Retina (tissue), 1 donor: ENCODE measurements at regions not wholly inside any gene's neighbourhood (a gene's known extent, or its start where the extent isn't known, plus 50 kb on each side); places are given as distances from the start of the nearest gene placed in this dataset.
"Not testable (repeated sequence)": the region's sequence is repeated elsewhere in the genome, so short reads cannot be mapped to it uniquely, and the experiment has no call there.

ENCODE experiments used
- DNase-seq: peaks from one replicate; pipeline ENCODE4 v3.0.0-alpha.2; 2016

GRCh38 chr5:152711801-152712388 is 306.8 kb upstream of the NMUR2 start:
- DNase-seq = no peak

GRCh38 chr5:152717393-152717792 is 312.3 kb upstream of the NMUR2 start:
- DNase-seq = no peak

GRCh38 chr5:152723482-152723881 is 318.4 kb upstream of the NMUR2 start:
- no peak for DNase-seq

GRCh38 chr5:152730176-152730575 is 325.1 kb upstream of the NMUR2 start:
- no peak for DNase-seq

GRCh38 chr5:152736906-152737305 is 331.8 kb upstream of the NMUR2 start:
- no peak for DNase-seq

- DNase-seq = no peak
Observed at GRCh38 chr5:152739916-152740315, 334.8 kb upstream of the NMUR2 start.

- DNase-seq = not testable (repeated sequence)
Observed at GRCh38 chr5:152741126-152741525, 336.0 kb upstream of the NMUR2 start.

GRCh38 chr5:152787709-152788217 is 382.7 kb upstream of the NMUR2 start:
- DNase-seq = not testable (repeated sequence)

- no peak for DNase-seq
Observed at GRCh38 chr5:152801886-152802285, 396.8 kb upstream of the NMUR2 start.

GRCh38 chr5:152804179-152804578 is 399.1 kb upstream of the NMUR2 start:
- no peak for DNase-seq

GRCh38 chr5:152811988-152812387 is 406.9 kb upstream of the NMUR2 start:
- no peak for DNase-seq

GRCh38 chr5:152813526-152813925 is 408.4 kb upstream of the NMUR2 start:
- DNase-seq = no peak

- DNase-seq = no peak
Observed at GRCh38 chr5:152819891-152820290, 414.8 kb upstream of the NMUR2 start.

GRCh38 chr5:152824316-152824715 is 419.2 kb upstream of the NMUR2 start:
- no peak for DNase-seq

- no peak for DNase-seq
Observed at GRCh38 chr5:152838241-152838786, 433.2 kb upstream of the NMUR2 start.

GRCh38 chr5:152844713-152845112 is 439.6 kb upstream of the NMUR2 start:
- no peak for DNase-seq

GRCh38 chr5:152853361-152853760 is 448.3 kb upstream of the NMUR2 start:
- DNase-seq = no peak

GRCh38 chr5:152855441-152855840 is 450.4 kb upstream of the NMUR2 start:
- no peak for DNase-seq

GRCh38 chr5:152861231-152861630 is 456.2 kb upstream of the NMUR2 start:
- no peak for DNase-seq

- DNase-seq = no peak
Observed at GRCh38 chr5:152864447-152864846, 459.4 kb upstream of the NMUR2 start.

- no peak for DNase-seq
Observed at GRCh38 chr5:152864991-152865390, 459.9 kb upstream of the NMUR2 start.

GRCh38 chr5:152869971-152870370 is 464.9 kb upstream of the NMUR2 start:
- DNase-seq = no peak

- DNase-seq = no peak
Observed at GRCh38 chr5:152882621-152883020, 477.5 kb upstream of the NMUR2 start.

GRCh38 chr5:152883066-152883775 is 478.1 kb upstream of the NMUR2 start:
- peak; percentile 39 for DNase-seq
